GM18907 (cell line): ENCODE measurements at regions not wholly inside any gene's neighbourhood (a gene's known extent, or its start where the extent isn't known, plus 50 kb on each side); places are given as distances from the start of the nearest gene placed in this dataset.
"Not testable (repeated sequence)": the region's sequence is repeated elsewhere in the genome, so short reads cannot be mapped to it uniquely, and the experiment has no call there.

Experiments
- ATAC-seq: cut with Tn5 transposase; IDR thresholded peaks from one replicate; pipeline ENCODE4 v1.9.1; 2021; ENCODE audit warnings: mild to moderate bottlenecking, moderate library complexity; ENCODE audit not compliant: unreplicated experiment

DNA sequence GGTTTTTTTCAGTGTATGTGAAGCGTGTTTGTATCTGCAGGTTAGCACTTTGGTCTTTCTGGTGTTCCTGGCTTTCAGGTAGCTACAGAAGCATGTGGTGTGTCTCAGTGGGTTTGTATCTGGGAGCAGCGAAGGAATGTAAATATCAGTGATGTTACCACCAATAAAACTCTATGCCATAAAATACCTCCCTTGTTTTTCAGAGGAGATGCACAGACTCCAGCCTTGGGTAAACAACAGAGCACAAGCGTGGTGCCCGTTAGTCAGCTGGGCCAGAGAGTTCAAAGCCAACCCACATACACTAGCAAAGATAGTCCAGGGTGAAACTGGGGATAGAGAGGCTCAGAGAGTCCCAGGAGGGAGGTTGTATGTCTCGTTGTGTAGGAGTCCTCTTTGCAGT lies 393.8 kb downstream of the SMOC2 start:
- no peak for ATAC-seq

DNA sequence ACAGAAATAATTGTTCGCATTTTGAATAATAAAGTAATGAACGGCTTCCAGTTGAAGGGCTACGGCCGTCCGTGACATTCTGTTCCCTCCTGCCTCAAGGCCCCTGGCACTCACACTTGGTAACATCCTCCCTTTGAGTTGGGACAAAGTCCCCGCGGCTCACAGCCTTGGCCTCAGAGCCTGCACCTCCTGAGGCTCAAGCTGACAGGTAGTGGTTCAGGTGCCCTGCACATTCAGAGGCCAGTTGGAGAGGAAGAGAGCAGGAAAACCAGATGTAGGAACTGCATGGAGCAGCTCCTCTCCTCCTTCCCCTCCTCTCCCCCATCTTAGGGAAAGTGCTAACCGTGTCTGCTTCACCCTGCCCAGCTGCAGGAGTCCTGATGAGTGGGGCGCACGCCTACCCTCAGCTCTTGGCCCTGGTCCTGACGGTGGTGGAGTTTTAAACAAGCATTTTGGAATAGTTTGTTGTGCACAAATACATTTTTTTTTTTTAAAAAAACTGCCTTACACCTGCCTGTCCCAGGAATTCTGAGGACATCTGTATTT lies 393.1 kb downstream of the SMOC2 start:
- ATAC-seq, result no peak

GRCh38 chr6:168828800-168829199 lies 387.8 kb downstream of the SMOC2 start:
- no peak for ATAC-seq

GRCh38 chr6:168828035-168828434 lies 387.1 kb downstream of the SMOC2 start:
- ATAC-seq, result no peak

GRCh38 chr6:168827586-168827871 lies 386.5 kb downstream of the SMOC2 start:
- ATAC-seq, result no peak

- no peak for ATAC-seq
Observed at GRCh38 chr6:168826726-168827585, 386.0 kb downstream of the SMOC2 start.

DNA sequence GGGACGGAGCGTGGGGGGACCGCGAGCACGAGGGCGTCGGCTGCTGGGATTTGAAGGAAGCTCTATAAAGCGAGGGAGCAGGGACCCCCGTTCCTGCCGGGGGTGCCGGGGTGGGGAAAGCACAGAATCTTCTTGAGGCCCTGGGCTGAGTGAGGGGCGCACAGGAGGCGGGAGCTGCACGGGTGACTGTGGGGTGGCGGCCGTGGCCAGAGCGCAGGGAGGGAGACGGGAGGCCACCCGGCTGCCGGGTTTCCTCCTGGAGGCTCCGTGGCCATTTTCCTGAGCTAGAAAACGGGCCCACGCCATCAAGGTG lies 385.1 kb downstream of the SMOC2 start:
- ATAC-seq, result no peak

GRCh38 chr6:168825226-168826077 lies 384.5 kb downstream of the SMOC2 start:
- no peak for ATAC-seq

DNA sequence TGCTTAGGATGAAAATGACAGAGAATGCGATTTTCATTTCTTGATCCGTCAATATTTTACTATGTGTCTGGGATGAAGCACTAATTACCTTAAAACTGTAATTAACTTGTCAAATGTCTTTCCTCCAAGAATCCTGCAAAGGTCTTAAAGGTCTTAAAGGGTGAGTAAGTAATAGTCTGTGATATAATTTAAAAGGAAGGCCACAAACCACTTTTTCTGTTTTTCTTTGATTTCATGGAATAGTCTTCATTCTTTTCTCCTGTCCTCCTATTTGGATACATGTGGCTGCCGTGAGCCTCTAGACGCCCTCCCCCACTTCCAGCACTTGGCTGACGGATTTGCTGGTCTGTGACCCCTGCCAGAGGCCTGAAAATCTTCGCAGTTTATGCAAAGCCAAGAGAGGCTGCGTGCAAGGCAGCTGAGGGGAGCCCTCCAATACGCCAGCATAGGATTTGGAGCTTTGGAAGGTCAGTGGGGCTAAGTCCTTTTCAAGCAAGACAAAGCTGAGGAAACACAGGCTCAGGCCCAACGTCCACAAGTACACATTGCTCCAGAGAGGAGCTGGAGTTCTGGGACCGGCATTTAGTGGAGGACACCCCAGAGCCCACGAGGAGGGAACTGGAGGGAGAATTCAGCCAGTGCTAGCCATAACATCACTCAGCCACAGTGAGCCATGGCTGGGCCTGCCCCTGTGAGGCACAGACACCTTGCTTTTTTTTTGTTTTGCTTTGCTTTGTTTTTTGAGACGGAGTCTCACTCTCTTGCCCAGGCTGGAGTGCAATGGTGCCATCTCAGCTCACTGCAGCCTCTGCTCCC lies 382.6 kb downstream of the SMOC2 start:
- ATAC-seq, result no peak

- no peak for ATAC-seq
Observed at GRCh38 chr6:168822376-168822775, 381.4 kb downstream of the SMOC2 start.

DNA sequence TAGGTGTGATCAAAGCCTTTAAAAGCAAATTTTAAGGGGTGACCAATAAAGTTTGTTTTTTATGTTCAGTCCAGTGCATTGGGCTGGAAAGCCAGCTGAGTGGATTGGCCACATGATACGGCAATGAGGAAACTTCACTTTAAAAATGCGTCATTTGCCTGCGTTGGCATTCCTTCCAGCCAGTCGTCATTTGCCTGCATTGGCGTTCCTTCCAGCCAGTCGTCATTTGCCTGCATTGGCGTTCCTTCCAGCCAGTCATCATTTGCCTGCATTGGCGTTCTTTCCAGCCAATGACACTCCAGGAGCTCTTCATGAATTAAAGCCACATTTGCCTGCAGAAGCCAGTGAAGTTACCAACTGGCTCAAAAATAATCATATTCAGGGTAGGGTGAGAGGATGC lies 378.6 kb downstream of the SMOC2 start:
- no peak for ATAC-seq

- ATAC-seq, result no peak
Observed at GRCh38 chr6:168817558-168818159, 376.7 kb downstream of the SMOC2 start.

DNA sequence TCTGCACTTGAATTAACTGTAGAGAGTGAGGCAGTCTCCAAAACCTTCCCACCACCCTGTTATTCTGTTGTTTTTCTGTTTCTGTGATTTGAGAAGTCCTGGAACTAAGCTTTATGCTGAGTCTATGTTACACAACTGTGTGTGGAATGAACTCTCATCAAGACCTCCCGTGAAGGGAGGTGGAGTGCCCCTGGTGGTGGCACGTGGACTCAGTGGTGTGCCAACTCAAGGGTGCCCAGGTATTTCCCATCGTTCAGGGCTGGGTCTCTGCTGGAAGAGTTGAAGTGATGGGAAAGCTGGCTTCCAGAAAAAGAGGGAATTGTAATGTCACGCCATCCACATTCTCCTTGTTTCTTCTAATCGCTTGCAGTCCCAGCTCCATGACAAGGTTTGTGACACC lies 374.2 kb downstream of the SMOC2 start:
- no peak for ATAC-seq

DNA sequence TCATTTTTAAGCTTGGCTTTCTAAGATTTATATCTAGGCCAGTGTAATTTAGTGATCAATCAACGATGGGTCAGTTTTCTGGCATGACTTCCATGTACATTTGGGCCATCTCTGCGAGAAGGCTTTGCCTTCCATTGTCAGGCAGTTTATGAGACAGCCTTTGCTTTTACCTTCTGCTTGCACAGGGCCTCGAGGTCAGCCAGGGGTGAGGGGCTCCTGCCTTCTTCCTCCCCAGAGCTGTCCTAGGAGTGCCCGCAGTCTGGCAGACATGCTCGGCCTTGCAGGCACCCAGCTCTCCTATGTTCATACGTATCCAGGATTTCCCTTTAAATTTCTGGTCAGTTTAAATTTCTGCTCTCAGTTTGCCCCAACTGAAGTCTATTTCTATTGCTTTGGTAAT lies 367.2 kb downstream of the SMOC2 start:
- ATAC-seq, result no peak

DNA sequence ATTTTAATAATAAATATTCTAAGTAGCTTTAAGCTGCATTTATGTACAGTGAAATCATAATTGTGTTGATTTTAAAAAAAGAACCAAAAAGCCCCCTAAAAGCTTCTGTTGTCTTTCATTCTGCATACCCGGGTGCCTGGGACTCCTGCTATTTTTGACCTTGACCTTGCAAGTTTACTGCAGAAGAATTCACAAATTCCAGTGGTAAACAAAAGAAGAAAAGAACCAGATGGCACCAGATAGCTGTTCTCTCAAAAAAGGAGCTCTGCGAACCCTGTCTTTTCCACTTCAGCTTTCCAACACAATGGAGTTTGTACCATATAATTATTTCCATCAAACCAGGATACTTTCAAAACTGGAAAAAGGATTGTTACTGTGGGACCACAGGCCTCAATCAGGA lies 363.3 kb downstream of the SMOC2 start:
- ATAC-seq, result no peak

- ATAC-seq, result no peak
Observed at GRCh38 chr6:168803874-168804273, 362.9 kb downstream of the SMOC2 start.

- ATAC-seq, result no peak
Observed at GRCh38 chr6:168799067-168799466, 358.1 kb downstream of the SMOC2 start.

GRCh38 chr6:168796106-168796505 lies 355.1 kb downstream of the SMOC2 start:
- ATAC-seq, result no peak

DNA sequence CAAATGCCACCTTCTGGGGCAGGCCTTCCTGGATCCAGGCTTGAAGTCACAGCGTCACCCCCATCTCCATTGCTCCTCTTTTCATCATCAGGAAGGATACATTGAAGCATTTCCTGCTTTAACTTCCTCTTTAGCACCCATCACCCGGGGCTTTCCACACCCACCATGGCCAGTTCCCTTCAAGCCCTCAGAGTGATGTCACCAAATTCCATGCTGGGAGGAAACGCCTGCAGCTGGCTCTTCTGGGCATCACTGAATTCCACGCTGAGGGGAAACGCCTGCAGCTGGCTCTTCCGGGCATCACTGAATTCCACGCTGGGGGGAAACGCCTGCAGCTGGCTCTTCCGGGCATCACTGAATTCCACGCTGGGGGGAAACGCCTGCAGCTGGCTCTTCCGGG lies 354.6 kb downstream of the SMOC2 start:
- ATAC-seq, result not testable (repeated sequence)

GRCh38 chr6:168794491-168794890 lies 353.5 kb downstream of the SMOC2 start:
- no peak for ATAC-seq

DNA sequence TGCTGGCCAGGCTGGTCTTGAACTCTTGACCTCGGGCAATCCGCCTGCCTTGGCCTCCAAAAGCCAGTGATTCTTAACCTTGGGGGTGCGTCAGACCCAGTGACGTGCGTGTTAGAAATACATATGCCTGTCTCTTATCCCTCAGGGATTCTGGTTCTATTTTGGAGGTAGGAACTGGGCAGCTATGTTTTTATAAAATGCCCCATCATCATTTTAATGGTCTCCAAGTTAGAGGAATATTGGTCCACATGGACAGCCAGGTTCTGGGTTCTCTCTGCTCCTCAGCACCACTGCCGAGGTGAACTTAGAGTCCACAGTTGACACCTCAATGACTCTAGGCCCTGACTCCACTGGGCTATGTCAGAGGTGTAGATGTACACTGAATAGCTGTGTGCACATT lies 352.7 kb downstream of the SMOC2 start:
- ATAC-seq, result no peak
